ENCODE measurements at regions not wholly inside any gene's neighbourhood (a gene's known extent, or its start where the extent isn't known, plus 50 kb on each side); places are given as distances from the start of the nearest gene placed in this dataset.

DNA sequence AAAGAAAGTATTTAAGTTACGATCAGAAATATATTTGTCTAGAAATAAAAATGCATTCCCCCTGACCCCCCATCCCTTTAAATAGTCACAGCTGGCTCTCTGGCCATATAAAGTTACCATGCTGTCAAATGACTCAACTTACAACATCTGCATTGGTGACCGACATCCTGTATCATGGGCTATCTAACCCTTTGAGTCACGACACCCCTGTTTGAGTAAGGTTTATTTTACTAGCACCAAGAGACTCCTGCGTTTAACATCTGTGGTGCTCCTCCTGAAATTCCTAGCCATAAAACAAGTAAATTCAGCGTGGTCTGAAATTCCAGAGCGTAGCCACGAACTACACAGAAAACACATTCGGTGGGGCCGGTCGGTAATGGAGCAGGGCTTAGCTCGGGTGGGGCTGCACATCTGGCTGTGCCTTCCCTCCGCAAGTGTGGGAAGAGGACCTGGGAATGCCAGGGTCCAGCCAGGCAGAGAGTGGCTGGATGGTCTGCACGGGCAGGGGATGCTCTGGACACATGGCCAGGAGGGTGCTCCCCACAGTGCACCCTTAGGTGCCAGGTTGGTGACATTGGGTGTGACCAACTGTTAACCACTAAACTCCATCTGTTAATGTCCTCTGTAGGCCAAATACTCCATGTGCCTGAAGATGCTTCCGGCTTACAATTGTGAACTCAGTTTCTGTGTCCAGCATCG lies 53.0 kb upstream of the CLDN14 start:
- no peak for DNase-seq (ENCODE audit: low read depth in 4 of 4, low spot score in 2 of 4)

DNA sequence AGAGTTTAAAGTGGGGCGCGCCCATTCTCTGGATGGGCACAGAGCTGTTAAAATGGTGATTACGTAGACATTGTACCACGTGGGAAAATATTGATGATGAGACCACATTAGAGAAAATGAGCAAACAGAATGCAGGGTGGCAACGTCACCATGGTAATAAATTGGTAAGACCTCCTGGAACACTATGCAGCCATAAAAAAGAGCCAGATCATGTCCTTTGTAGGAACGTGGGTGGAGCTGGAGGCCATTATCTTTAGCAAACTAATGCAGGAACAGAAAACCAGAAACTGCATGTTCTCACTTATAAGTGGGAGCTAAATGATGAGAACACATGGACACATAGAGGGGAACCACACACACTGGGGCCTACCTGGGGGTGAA lies 53.5 kb upstream of the CLDN14 start:
- DNase-seq (ENCODE audit: low read depth in 4 of 4, low spot score in 2 of 4), result no peak

DNA sequence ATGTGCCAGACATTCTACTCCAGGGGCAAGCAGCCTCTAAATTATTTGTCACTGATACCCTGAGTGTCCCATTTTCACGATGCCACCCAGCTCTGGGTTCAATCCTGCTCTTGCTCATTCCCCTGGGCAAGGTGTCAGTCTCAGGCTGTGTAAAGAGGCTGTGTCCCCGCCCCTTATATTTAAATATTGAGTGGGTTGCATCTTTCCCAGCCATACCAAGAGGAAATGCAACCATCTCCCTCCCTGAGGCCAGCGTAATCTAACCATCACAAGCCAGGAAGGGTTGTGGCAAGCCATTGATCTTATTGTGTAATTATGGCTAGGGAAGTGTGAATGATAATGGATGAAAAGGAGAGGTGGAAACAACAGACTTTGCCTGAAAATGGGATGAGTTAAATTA lies 54.7 kb upstream of the CLDN14 start:
- DNase-seq (ENCODE audit: low read depth in 4 of 4, low spot score in 2 of 4), result no peak

DNA sequence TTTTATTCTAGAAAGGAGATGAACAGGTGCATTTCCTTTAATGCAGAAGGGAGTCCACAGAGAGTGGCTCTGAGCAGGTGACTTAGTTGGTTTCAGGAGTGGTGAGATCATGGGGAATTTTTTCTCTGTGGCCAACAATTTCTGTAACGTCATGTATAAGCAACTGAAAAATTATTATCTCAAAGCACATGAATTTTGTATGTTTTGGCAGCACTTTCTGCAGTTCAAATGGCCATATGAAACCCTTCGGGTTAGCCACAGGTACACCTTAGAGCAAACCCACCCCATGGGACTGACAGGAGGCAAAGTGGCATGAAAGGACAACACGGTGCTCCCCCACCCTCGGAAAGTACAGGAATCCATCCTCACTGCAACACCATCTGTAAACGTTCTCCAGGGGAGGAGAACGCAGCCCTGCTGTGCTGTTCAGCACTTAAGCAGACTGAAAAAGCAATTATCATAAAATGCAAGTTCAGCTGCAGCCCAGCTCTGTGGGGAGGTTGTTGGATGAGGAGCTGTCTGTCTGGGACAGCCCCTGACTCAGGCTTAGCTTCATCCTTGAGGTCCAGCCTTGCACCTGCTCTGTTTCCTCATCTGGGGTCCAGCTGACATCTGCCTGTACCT lies 55.8 kb upstream of the CLDN14 start:
- DNase-seq (ENCODE audit: low read depth in 4 of 4, low spot score in 2 of 4), result no peak

DNA sequence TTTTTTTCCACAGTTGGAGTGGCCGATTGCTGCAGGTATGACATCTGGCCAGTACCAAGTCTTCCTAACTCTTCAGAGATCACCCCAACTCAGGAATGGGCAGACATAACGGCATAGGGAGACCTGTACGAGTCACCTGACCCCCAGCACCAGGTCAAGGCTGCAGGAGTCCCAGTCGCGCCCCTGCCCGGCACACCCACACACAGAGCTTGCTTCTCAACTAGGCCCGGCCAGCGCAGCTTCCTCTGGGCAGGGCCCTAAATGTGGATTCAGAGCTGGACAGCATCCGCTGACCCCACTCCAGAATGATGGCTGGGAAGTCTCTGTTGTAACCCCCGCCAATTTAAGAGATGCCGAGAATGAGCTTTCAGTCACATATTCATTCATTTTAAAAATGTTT lies 58.8 kb upstream of the CLDN14 start:
- no peak for DNase-seq (ENCODE audit: low read depth in 4 of 4, low spot score in 2 of 4)

DNA sequence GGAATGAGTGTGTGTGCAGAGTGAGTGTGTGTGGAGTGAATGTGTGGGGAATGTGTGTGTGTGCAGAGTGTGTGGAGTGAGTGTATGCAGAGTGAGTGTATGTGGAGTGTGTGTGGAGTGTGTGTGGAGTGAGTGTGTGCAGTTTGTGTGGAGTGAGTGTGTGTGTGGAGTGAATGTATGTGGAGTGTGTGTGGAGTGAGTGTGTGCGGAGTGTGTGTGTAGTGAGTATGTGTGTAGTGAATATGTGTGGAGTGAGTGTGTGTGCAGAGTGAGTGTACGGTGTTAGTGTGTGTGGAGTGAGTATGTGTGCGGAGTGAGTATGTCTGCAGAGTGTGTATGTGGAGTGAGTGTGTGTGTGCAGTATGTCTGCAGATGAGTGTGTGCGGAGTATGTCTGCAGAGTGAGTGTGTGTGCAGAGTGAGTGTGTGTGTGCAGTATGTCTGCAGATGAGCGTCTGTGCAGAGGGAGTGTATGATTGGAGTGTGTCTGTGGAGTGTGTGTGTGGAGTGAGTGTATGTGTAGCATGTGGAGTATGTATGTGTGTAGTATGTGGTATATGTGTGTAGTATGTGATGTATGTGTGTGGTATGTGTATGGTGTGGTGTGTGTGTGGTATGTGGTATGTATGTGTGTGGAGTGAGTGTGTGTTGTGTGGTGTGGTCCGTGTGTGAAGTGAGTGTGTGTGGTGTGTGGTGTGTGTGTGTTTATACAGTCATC lies 59.7 kb upstream of the CLDN14 start:
- no peak for DNase-seq (ENCODE audit: low read depth in 4 of 4, low spot score in 2 of 4)

DNA sequence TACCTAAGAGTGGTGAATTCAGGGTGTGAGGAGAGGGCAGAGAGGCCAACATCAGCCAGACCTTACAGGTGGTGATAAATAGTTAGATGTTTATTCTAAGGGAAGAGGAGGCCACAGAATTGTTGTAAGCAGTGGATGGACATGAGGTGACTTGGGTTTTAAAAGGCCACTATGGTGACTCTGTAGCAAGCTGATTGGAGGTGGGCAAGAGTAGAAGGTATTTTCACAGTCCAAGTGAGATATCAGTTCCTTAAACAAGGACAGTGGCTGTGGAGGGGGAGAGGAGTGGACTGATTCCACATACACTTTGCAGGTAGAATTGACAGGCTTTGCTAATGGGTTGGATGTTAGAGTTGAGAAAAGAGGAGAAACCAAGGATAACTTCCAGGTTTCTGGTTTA lies 60.8 kb upstream of the CLDN14 start:
- no peak for DNase-seq (ENCODE audit: low read depth in 4 of 4, low spot score in 2 of 4)

DNA sequence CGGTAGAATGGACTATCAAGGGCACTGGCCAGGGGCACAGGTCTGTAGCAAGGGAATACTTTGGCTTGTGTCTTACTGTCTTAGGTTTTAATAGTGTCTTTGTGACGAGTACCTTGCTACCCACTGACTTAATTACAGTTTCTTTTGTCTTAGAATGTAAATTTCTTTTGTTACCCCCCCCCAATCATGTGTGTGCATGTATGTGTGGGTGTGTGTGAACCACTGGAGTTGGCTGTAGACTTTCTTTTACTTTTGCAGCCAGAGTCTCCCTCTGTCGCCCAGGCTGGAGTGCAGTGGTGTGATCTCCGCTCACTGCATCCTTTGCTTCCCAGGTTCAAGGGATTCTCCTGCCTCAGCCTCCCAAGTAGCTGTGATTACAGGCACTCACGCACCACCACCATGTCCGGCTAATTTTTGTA lies 61.8 kb upstream of the CLDN14 start:
- DNase-seq (ENCODE audit: low read depth in 4 of 4, low spot score in 2 of 4), result no peak

DNA sequence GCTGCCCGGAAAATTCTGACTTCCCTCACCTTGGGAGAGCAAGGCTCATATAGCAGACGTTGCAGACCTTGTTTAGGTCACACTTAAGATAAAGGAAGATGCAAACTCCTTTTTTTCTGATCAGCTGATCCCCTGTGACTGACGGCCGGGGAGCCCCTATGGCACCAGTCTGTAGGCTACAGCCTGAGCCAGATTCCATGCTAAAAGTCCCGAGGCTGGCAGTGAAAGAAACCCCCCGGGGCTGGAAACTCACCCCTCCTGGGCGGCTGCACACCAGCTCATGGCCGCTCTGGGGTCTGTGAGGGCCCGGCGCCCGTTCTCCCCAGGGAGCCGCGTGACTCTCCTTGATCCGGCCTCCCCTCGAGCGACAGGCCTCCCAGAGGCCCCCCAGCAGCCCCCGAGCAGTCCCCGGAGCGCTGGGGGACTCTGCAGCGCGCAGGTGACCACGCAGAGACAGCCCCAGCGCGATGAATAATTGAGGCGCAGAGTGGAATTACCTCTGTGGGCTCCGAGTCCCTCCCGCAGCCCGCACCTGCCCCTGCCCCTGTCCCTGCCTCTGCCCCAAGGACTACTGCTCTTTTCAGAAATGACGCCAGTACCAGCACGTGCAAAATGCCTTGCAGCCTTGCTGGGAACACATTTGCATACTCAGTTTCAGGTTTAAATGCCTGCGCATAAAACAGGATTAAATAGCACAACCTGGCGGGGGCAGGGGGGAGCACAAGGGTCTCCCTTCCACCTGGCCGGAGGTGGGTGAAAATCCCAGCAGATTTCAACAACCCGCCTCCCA lies 62.6 kb upstream of the CLDN14 start:
- DNase-seq (ENCODE audit: low read depth in 4 of 4, low spot score in 2 of 4), result no peak

DNA sequence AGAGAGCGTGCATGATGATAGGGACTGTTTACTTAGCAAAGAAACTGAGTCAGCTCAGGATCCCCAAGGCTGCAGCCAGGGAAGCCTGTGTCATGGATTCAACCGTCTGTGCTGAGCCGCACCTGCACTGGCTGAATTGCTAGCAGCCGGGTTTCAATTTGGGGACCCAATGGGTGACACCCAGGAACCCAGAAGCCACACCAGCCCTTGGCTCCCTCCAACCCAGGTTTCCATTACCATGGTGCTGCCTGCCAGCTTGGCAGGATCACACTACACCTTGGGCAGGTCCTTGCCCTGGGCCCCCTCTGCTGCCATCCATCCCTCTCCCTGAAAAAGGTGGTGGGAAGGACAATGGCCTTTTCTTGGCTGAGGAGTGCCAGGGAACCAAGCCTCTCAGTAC lies 64.0 kb upstream of the CLDN14 start:
- no peak for DNase-seq (ENCODE audit: low read depth in 4 of 4, low spot score in 2 of 4)

DNA sequence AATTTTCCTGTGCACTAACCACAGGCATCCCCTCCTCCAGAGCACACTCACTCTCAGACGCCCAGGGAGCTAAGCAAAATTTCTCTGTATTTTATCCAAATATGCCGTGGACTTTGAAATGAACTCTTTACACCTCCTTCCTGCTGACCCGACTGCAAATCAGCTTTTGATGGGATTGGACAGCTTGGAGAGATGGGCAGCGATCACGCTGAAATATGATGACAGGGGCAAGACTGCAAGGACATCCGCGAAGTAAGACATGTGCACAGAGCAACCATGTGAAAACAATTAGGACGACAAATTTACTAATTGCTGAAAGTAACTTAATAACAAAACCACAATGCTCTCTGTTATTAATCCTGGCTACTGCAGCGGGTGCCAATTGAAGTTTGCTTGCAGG lies 64.6 kb upstream of the CLDN14 start:
- no peak for DNase-seq (ENCODE audit: low read depth in 4 of 4, low spot score in 2 of 4)

DNA sequence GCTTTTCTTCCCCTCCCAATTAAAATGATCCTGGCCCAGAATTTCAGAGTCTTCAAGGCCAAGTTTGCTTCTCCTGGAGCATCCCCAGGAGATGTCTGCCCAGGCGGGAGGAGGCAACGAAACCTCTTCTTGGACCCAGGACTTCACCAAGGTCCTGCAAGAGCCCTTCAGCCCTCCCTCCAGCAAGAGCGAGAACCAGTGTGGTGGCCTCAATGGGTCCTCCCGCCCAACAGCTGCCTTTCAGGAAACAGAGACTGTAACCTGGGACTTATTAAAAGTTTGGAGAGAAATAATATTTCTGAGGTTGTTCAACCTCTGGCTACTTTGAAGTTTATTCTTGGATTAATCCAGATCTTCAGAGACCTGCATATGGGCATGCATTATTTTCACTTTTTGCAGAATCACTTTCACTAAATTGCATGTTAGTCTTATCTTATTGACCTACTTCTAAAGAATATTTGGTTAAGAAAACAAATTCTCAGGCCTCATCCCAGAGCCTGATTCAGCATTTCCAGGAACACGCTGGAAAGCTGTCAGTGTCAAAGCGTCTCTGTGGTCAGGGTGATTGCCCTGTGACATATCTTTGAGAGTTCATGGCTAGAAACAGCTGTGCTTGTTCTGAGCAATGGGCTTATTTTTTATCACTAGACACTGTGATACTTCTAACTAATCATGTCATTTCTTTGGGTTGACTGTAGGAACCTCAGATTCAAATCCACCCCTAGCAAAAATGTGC lies 66.0 kb upstream of the CLDN14 start:
- no peak for DNase-seq (ENCODE audit: low read depth in 4 of 4, low spot score in 2 of 4)

DNA sequence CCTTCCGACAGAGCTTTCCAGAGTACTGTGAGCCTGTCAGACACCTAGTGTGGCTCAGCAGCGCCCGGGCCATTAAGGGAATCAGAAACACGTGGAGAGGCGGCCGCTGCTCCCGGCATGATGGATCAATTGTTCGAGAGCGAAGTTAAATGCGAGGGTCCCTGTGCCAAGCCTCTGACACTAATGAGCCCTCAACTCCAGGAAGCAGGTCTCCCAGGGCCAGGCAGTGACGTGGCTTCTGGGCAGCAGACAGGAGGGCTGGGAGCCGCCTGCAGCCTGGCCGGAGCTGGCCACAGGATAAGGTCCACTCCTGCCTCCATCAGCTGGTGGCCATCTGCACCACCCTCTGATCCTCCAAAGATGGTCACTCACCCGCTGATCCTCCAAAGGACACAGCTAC lies 67.5 kb upstream of the CLDN14 start:
- no peak for DNase-seq (ENCODE audit: low read depth in 4 of 4, low spot score in 2 of 4)

DNA sequence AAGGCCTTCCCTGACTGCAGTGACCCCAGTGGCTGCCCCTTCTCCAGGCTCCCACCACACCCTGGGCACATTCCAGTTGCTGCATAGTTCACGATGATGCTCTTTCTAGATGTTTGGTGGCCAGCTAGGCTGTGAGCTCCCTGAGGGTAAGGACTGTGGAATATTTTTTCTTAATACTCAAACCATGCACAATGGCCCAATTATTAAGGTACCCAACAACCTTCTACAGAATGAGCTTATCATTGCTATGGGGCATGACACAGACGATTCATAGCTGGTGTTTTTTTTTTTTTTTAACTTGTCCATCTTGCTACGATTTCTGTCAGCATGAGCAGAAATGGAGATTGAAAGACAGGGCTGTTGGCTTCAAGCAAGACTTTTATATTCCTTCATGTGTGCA lies 68.9 kb upstream of the CLDN14 start:
- no peak for DNase-seq (ENCODE audit: low read depth in 4 of 4, low spot score in 2 of 4)

DNA sequence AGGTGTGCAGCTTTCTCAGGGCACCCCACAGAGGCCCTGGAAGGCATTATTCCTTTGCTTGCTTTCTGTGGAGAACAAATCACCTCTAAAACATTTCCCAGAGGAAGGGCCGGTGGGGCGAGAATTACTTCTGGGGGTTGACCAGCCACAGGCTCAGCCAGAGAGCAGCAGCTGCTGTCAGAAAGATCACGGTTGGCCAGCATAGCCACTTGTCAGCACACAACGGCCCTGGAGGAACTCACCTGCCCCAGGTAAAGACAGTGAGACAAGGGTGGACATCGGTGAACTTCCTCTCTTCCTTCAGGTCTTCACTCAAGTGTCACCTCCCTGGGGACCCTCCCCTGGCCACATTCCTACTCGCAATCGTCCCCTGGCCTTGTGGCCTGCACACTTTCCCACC lies 69.5 kb upstream of the CLDN14 start:
- DNase-seq (ENCODE audit: low read depth in 4 of 4, low spot score in 2 of 4), result no peak

DNA sequence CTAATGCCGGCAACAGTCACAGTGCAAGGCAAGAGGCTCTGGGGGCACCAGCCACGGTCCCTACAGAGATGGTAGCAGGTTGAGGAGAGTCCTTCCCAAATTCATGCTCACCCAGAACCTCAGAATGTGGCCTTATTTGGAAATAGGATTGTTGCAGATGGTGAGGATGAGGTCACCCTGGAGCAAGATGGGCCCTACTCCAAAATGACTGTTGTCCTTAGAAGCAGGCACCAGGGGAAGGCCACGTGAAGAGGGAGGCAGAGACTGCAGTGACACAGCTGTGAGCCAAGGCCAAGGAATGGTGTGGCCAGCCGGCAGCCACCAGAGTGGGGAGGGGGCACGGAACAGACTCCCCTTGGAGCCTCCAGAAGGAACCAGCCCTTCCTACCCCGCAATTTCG lies 70.8 kb upstream of the CLDN14 start:
- no peak for DNase-seq (ENCODE audit: low read depth in 4 of 4, low spot score in 2 of 4)

DNA sequence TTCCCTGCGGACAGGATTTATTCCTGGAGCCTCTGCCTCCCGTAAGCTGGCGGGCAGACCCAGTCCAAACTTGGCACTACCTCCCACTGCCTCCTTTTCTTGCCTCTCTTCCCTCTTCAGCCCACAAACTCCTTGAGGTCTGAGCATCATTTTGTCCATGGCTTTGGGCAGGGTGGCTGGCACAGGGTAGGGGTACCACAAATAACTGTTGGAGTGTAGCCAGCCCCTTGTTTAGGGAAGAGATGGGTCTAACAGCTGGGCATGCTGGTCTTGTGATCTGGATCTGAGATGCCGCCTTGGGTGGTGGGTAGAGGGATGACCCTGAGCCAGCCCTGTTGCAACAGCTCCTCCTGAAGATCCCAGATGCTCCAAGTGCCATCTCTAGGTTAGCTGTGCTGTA lies 71.4 kb upstream of the CLDN14 start:
- no peak for DNase-seq (ENCODE audit: low read depth in 4 of 4, low spot score in 2 of 4)

DNA sequence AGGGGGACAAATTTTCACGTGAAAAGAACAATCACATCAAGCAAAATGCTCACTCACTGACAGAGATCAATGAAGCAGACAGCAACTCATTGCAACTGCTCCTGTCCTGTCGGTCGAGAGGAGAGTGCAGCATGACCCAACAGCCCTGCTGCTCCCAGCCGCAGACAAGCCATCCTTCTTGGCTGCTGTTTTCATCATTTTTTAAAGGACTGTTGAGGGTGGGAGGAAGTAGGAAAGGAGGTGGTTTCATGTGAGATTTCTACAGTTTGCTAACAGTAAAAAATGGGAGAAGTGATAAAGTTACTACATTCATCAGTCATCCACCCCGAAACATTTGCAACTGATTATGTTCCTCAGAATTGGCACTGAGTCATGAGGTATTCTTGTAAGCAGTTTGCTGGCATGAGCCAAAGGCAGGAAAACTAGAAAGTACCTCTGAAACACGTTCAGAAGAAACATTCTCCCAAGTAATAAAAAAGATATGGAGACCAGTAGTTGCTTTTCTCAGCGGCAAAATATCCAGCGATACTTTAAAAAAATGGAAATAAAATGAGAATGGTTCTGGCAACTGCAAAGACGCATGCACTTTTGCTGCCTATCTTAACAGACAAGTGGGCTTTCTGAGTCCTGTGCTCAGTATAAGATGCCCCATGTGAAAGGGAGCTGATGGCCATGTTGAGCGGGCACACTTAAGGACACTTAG lies 72.0 kb upstream of the CLDN14 start:
- no peak for DNase-seq (ENCODE audit: low read depth in 4 of 4, low spot score in 2 of 4)

DNA sequence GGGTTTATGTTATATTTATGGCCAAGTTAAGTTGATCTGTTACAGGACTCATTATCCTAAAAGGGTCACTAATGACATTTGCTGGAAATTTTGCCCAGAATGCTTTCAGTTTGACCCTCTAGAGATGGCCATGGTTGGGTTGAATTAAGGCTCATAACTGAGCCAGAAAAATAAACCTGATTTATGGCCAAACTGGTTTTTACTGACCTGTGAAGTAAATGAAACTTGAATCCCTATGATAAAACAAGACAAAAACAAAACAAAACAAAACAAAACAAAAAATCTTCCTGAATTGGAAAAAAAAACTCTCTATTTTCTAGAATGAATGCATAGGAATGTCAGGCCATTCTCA lies 72.5 kb upstream of the CLDN14 start:
- no peak for DNase-seq (ENCODE audit: low read depth in 4 of 4, low spot score in 2 of 4)

DNA sequence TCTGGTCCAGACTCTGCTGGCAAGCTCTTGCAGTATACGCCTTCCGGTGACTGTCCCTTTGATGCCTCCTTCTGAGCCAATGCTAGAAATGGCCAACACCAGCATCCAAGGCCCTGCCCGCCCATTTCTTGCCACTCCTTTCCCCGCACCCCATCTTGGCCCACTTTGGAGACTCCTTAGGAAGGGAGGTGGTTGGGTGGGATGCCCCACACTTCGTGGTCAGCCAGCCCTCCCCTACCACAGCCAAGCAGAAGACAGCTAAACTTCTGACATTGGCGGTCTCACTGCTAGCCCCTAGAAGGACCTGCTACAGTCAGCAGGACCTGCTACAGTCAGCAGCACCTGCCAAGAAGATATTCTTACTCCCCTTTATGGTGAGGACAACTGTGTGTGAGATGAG lies 73.5 kb upstream of the CLDN14 start:
- DNase-seq (ENCODE audit: low read depth in 4 of 4, low spot score in 2 of 4), result no peak
